GM12878 (cell line): ENCODE measurements at regions not wholly inside any gene's neighbourhood (a gene's known extent, or its start where the extent isn't known, plus 50 kb on each side); places are given as distances from the start of the nearest gene placed in this dataset.

Source experiments
- ATAC-seq: fragments of 200-7000 bp; cut with Tn5 transposase; 3 replicates; pipeline ENCODE4 v1.9.1; 2020; ENCODE audit warnings: mild to moderate bottlenecking, moderate library complexity
- BruUV-seq: library from RNA; stranded (reverse); fragments of 400-500 nt; replicated peaks from 2 replicates; lab custom pipeline; 2021; lab: Mats Ljungman, UMichigan
- CTCF ChIA-PET: fragments of 300-600 bp; sonication (Branson Sonifier 250); formaldehyde crosslinking; extraction: SDS; loops from one replicate; lab custom pipeline; 2021; ENCODE audit warnings: inconsistent platforms; lab: Yijun Ruan, JAX
- POLR2A ChIA-PET: fragments of 350-600 bp; formaldehyde crosslinking; extraction: SDS; loops from one replicate; lab custom pipeline; 2021; ENCODE audit warnings: inconsistent platforms; lab: Charles Lee
- RAD21 ChIA-PET: fragments of 300-600 bp; sonication (Branson Sonifier 250); formaldehyde crosslinking; loops from one replicate; lab custom pipeline; 2023; ENCODE audit warnings: antibody characterized with exemption; ENCODE audit not compliant: unreplicated experiment; lab: Charles Lee
- SMC1A ChIA-PET: fragments of 300-600 bp; sonication (Branson Sonifier 250); formaldehyde crosslinking; loops from one replicate; lab custom pipeline; 2023; ENCODE audit not compliant: unreplicated experiment, uncharacterized antibody; lab: Charles Lee
- DNase-seq: peaks from one replicate; pipeline ENCODE4 v3.0.0-alpha.2; 2011; ENCODE audit warnings: low read depth, low spot score
- FAIRE-seq: peaks from 3 replicates; lab custom pipeline; 2011; peaks lifted over from hg19 to GRCh38; lab: Jason Lieb, UNC
- H2AFZ ChIP-seq: 2 replicates; pipeline ENCODE4 v1.6.0; 2011; ENCODE audit warnings: low read depth, low read length, control low read depth; ENCODE audit not compliant: control insufficient read depth
- H3K27ac ChIP-seq: 2 replicates; pipeline ENCODE4 v1.5.1; 2011; ENCODE audit warnings: control low read depth; ENCODE audit not compliant: control insufficient read depth, insufficient read depth
- H3K27me3 ChIP-seq, 2 experiments: replicated peaks in 1 of 2; 2 replicates each; pipeline versions ENCODE4 v1.6.0 to v1.6.1; 2011; ENCODE audit warnings: low read length in 1 of 2; ENCODE audit not compliant: control insufficient read depth in 2 of 2, insufficient read depth in 2 of 2
- H3K36me3 ChIP-seq, 2 experiments: 2 replicates each; pipeline ENCODE4 v1.5.1; 2011; ENCODE audit warnings: low read length in 1 of 2; ENCODE audit not compliant: control insufficient read depth in 2 of 2, insufficient read depth in 2 of 2
- H3K4me1 ChIP-seq: 2 replicates; pipeline ENCODE4 v1.6.1; 2011; ENCODE audit warnings: mild to moderate bottlenecking, low read length, moderate library complexity, mixed read lengths; ENCODE audit not compliant: control insufficient read depth, insufficient read depth
- H3K4me2 ChIP-seq: 2 replicates; pipeline ENCODE4 v1.6.0; 2011; ENCODE audit warnings: control low read depth; ENCODE audit not compliant: control insufficient read depth, insufficient read depth
- H3K4me3 ChIP-seq: fragments of 200-600 bp; sonication (generic); 2 replicates; pipeline ENCODE4 v1.5.1; 2016
- H3K79me2 ChIP-seq: 2 replicates; pipeline ENCODE4 v1.6.0; 2011; ENCODE audit warnings: low read length; ENCODE audit not compliant: control insufficient read depth, insufficient read depth
- H3K9ac ChIP-seq: 2 replicates; pipeline ENCODE4 v1.8.0; 2011; ENCODE audit warnings: low read length, control low read depth, mixed read lengths; ENCODE audit not compliant: control insufficient read depth, insufficient read depth
- H3K9me3 ChIP-seq: replicated peaks from 3 replicates; pipeline ENCODE4 v1.5.1; 2011; ENCODE audit warnings: mild to moderate bottlenecking, low read length; ENCODE audit not compliant: control insufficient read depth, insufficient read depth
- H4K20me1 ChIP-seq: 2 replicates; pipeline ENCODE4 v1.6.0; 2011; ENCODE audit not compliant: control insufficient read depth, insufficient read depth
- EZH2 ChIP-seq: IDR thresholded peaks from 2 replicates; pipeline ENCODE4 v1.6.1; 2012; ENCODE audit warnings: low read depth, mild to moderate bottlenecking, control low read depth, inconsistent platforms, low read length, borderline replicate concordance; ENCODE audit not compliant: control insufficient read depth
- FOXK2 ChIP-seq: fragments of 450-650 bp; IDR thresholded peaks from 2 replicates; pipeline ENCODE4 v1.6.1; 2017; ENCODE audit warnings: mild to moderate bottlenecking, moderate library complexity
- FOXM1 ChIP-seq: IDR thresholded peaks from 2 replicates; pipeline ENCODE4 v1.6.1; 2012; ENCODE audit warnings: low read depth, mild to moderate bottlenecking, inconsistent platforms, low read length, moderate library complexity
- HDGF ChIP-seq: fragments of 450-650 bp; IDR thresholded peaks from 2 replicates; pipeline ENCODE4 v1.6.1; 2016; ENCODE audit warnings: antibody characterized with exemption
- IKZF2 ChIP-seq, 2 experiments: fragments of 450-650 bp; IDR thresholded peaks; 2 replicates each; pipeline ENCODE4 v1.6.1; 2017; ENCODE audit warnings: mild to moderate bottlenecking in 2 of 2, moderate library complexity in 2 of 2
- MTA2 ChIP-seq: fragments of 450-650 bp; IDR thresholded peaks from 2 replicates; pipeline ENCODE4 v1.6.1; 2016; ENCODE audit warnings: low read depth, mild to moderate bottlenecking, moderate library complexity
- NBN ChIP-seq: fragments of 450-650 bp; IDR thresholded peaks from 2 replicates; pipeline ENCODE4 v1.6.1; 2016
- NFIC ChIP-seq: IDR thresholded peaks from 2 replicates; pipeline ENCODE4 v1.6.1; 2012; ENCODE audit warnings: low read depth, mild to moderate bottlenecking, inconsistent platforms, low read length, moderate library complexity
- SUPT20H ChIP-seq: IDR thresholded peaks from 2 replicates; pipeline ENCODE4 v1.6.1; 2011; ENCODE audit warnings: low read depth, mild to moderate bottlenecking, low read length, moderate library complexity, borderline replicate concordance; ENCODE audit not compliant: control insufficient read depth
- TARDBP ChIP-seq: IDR thresholded peaks from 2 replicates; pipeline ENCODE4 v1.6.1; 2016; ENCODE audit warnings: borderline replicate concordance
- YY1 ChIP-seq: IDR thresholded peaks from 2 replicates; pipeline ENCODE4 v1.6.1; 2011; ENCODE audit warnings: low read depth, mild to moderate bottlenecking, low read length
- WGBS: methylation state at CpG from one replicate; pipeline ENCODE4 v1.1.6; 2016; ENCODE audit warnings: low lambda C conversion rate; ENCODE audit not compliant: insufficient replicate concordance, insufficient coverage; ENCODE audit errors: missing lambda C conversion rate; 5-methylcytosine and 5-hydroxymethylcytosine counted together
- in situ Hi-C: fragments of 300-500 bp; cut with MboI; formaldehyde crosslinking; loops from 9 replicates; pipeline ENCODE4 v1.14.3; 2018; ENCODE audit warnings: mixed read lengths
- intact Hi-C: fragments of 100-400 bp; cut with micrococcal nuclease; formaldehyde crosslinking; loops from one replicate; pipeline ENCODE4 v1.14.2; 2022; ENCODE audit not compliant: unreplicated experiment
- TF ChIP-seq, protein P1 (sequence below): IDR thresholded peaks from 2 replicates; pipeline ENCODE4 v1.6.1; 2012; ENCODE audit warnings: improper control_type of control experiment, low read depth, low read length; ENCODE audit not compliant: insufficient replicate concordance
- TF ChIP-seq, protein P2 (sequence below): IDR thresholded peaks from 2 replicates; pipeline ENCODE4 v1.6.1; 2012; ENCODE audit warnings: low read length, inconsistent platforms
- TF ChIP-seq, protein P3 (sequence below): fragments of 450-650 bp; IDR thresholded peaks from 2 replicates; pipeline ENCODE4 v1.6.1; 2016; ENCODE audit warnings: mild to moderate bottlenecking

DNA sequence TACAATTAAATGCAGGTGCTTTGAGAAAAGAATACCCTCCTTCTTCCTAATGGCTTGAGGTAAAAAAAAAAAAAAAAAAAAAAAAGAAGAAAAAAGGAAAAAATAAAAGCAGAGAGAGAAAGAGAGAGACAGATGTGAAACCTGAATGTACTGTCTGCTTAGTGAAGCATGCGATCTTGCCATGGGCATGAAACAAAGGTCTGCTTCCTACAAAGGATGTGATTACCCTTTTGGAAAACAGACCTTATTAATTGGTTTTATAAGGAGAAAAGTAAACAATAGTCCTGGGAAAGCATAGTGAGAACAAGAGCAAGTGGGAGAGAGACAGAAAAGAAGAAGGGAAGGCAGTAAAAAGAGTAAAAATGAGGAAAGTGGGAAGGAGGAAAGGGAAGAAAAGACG lies 526.1 kb upstream of the PABPC4L start:
- BruUV-seq: no TSS peak
- no peak for TF ChIP-seq TARDBP
- TF ChIP-seq FOXK2: no peak
- TF ChIP-seq, protein P1, sequence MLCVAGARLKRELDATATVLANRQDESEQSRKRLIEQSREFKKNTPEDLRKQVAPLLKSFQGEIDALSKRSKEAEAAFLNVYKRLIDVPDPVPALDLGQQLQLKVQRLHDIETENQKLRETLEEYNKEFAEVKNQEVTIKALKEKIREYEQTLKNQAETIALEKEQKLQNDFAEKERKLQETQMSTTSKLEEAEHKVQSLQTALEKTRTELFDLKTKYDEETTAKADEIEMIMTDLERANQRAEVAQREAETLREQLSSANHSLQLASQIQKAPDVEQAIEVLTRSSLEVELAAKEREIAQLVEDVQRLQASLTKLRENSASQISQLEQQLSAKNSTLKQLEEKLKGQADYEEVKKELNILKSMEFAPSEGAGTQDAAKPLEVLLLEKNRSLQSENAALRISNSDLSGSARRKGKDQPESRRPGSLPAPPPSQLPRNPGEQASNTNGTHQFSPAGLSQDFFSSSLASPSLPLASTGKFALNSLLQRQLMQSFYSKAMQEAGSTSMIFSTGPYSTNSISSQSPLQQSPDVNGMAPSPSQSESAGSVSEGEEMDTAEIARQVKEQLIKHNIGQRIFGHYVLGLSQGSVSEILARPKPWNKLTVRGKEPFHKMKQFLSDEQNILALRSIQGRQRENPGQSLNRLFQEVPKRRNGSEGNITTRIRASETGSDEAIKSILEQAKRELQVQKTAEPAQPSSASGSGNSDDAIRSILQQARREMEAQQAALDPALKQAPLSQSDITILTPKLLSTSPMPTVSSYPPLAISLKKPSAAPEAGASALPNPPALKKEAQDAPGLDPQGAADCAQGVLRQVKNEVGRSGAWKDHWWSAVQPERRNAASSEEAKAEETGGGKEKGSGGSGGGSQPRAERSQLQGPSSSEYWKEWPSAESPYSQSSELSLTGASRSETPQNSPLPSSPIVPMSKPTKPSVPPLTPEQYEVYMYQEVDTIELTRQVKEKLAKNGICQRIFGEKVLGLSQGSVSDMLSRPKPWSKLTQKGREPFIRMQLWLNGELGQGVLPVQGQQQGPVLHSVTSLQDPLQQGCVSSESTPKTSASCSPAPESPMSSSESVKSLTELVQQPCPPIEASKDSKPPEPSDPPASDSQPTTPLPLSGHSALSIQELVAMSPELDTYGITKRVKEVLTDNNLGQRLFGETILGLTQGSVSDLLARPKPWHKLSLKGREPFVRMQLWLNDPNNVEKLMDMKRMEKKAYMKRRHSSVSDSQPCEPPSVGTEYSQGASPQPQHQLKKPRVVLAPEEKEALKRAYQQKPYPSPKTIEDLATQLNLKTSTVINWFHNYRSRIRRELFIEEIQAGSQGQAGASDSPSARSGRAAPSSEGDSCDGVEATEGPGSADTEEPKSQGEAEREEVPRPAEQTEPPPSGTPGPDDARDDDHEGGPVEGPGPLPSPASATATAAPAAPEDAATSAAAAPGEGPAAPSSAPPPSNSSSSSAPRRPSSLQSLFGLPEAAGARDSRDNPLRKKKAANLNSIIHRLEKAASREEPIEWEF: no peak
- no peak for TF ChIP-seq NBN
- TF ChIP-seq NFIC: no peak
- no peak for TF ChIP-seq HDGF
- TF ChIP-seq, protein P2, sequence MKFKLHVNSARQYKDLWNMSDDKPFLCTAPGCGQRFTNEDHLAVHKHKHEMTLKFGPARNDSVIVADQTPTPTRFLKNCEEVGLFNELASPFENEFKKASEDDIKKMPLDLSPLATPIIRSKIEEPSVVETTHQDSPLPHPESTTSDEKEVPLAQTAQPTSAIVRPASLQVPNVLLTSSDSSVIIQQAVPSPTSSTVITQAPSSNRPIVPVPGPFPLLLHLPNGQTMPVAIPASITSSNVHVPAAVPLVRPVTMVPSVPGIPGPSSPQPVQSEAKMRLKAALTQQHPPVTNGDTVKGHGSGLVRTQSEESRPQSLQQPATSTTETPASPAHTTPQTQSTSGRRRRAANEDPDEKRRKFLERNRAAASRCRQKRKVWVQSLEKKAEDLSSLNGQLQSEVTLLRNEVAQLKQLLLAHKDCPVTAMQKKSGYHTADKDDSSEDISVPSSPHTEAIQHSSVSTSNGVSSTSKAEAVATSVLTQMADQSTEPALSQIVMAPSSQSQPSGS: no peak
- no peak for TF ChIP-seq SUPT20H
- TF ChIP-seq, protein P3, sequence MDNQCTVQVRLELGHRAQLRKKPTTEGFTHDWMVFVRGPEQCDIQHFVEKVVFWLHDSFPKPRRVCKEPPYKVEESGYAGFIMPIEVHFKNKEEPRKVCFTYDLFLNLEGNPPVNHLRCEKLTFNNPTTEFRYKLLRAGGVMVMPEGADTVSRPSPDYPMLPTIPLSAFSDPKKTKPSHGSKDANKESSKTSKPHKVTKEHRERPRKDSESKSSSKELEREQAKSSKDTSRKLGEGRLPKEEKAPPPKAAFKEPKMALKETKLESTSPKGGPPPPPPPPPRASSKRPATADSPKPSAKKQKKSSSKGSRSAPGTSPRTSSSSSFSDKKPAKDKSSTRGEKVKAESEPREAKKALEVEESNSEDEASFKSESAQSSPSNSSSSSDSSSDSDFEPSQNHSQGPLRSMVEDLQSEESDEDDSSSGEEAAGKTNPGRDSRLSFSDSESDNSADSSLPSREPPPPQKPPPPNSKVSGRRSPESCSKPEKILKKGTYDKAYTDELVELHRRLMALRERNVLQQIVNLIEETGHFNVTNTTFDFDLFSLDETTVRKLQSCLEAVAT: no peak
- TF ChIP-seq EZH2: no peak
- TF ChIP-seq IKZF2 (IDR thresholded peaks at IDR 0.05): no peak
- TF ChIP-seq MTA2: no peak
- no peak for TF ChIP-seq FOXM1
- no peak for TF ChIP-seq YY1
- intact Hi-C loops: no loop called here
- 13% methylated on average over 2 of the region's 2 CpGs for WGBS
- ChIA-PET RAD21 (no interaction called here), POLR2A (no interaction called here), SMC1A (no interaction called here), CTCF (no interaction called here)
- Histone ChIP-seq H3K4me1 (no peaks in the 10 kb centered on the region), H3K4me3 (no peak overlapping the region), H4K20me1 (no peaks in the 10 kb centered on the region), H3K36me3 (no peaks in the 10 kb centered on the region), H2AFZ (no peak overlapping the region), H3K27me3 (no peaks in the 10 kb centered on the region), H3K4me2 (no peak overlapping the region), H3K9me3 (no peaks in the 10 kb centered on the region), H3K9ac (no peak overlapping the region), H3K27ac (no peak overlapping the region), H3K79me2 (no peaks in the 10 kb centered on the region)
- DNase-seq: no peak
- in situ Hi-C loops: no loop called here
- no peak for FAIRE-seq
- ATAC-seq: no peak
